Stimulated activated memory B cell treated with anti-CD40 and anti-IgM and Interleukin-4, amounts not matched to agents 10 μg/mL and 1 μg/mL and 100 μg/mL, for 72 hours (primary cell): ENCODE measurements at regions not wholly inside any gene's neighbourhood (a gene's known extent, or its start where the extent isn't known, plus 50 kb on each side); places are given as distances from the start of the nearest gene placed in this dataset.
"Not testable (repeated sequence)": the region's sequence is repeated elsewhere in the genome, so short reads cannot be mapped to it uniquely, and the experiment has no call there.

Experiments used
- ATAC-seq: fragments of 150-1000 bp; cut with Tn5 transposase; 2 replicates; pipeline ENCODE4 v1.10.0; 2021
- H3K27ac Mint-ChIP-seq: one replicate; pipeline ENCODE4 v1.8.0; 2022; ENCODE audit warnings: mild to moderate bottlenecking, mixed read lengths
- H3K27me3 Mint-ChIP-seq: one replicate; pipeline ENCODE4 v1.8.0; 2022; ENCODE audit warnings: mixed read lengths
- H3K36me3 Mint-ChIP-seq: one replicate; pipeline ENCODE4 v1.8.0; 2022; ENCODE audit warnings: mixed read lengths
- H3K4me1 Mint-ChIP-seq: one replicate; pipeline ENCODE4 v1.8.0; 2022; ENCODE audit warnings: mixed read lengths
- H3K4me3 Mint-ChIP-seq: one replicate; pipeline ENCODE4 v1.8.0; 2022; ENCODE audit warnings: mild to moderate bottlenecking, moderate library complexity, mixed read lengths
- H3K9me3 Mint-ChIP-seq: one replicate; pipeline ENCODE4 v1.8.0; 2022; ENCODE audit warnings: mixed read lengths

DNA sequence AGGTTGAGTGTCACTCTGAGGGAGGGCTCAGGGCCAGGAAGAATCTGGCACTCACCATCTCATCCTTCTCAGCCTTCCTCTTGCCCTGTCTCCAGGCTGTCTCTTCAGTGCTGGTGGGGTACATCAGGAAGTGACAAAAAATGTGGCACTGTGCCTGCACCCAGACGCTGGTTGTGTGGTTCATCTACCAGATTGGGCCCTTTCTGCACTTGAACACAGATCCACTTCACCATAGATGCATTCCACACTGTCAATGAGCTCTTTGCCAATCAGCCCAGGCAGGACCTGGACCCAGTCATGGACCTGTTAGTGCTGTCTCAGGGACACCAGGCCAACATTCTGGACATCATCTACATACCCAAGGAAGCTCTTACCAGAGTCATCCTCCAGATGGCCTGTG lies 247.7 kb downstream of the CWH43 start:
- H3K36me3 Mint-ChIP-seq, H3K4me3 Mint-ChIP-seq, H3K4me1 Mint-ChIP-seq, ATAC-seq, H3K27ac Mint-ChIP-seq, H3K27me3 Mint-ChIP-seq, H3K9me3 Mint-ChIP-seq: not testable (repeated sequence)

DNA sequence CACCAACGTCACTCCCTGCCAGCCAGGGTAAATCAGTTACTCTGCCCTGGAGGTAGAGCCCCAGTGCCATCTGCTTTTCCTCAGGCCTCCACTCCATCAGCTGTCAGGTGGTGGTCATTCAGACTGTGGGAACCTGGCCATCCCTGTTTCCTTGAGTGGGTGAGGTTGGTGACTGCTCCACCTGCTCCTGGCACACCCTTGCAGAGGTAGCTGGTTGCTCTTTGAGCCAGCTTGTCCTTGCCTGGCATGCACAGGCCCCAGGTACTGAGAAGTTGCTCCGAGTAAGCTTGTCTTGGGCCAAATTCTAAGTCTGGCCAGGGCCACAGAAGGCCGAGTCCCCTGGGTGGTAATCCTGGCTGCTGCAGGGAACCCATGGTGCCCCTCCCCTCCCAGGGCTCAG lies 248.3 kb downstream of the CWH43 start:
- not testable (repeated sequence) for H3K9me3 Mint-ChIP-seq, H3K27ac Mint-ChIP-seq, H3K4me3 Mint-ChIP-seq, H3K27me3 Mint-ChIP-seq, H3K36me3 Mint-ChIP-seq, H3K4me1 Mint-ChIP-seq, ATAC-seq

GRCh38 chr4:49235413-49236160 lies 249.5 kb downstream of the CWH43 start:
- H3K27ac Mint-ChIP-seq, H3K9me3 Mint-ChIP-seq, H3K36me3 Mint-ChIP-seq, ATAC-seq, H3K4me1 Mint-ChIP-seq, H3K27me3 Mint-ChIP-seq, H3K4me3 Mint-ChIP-seq: not testable (repeated sequence)

DNA sequence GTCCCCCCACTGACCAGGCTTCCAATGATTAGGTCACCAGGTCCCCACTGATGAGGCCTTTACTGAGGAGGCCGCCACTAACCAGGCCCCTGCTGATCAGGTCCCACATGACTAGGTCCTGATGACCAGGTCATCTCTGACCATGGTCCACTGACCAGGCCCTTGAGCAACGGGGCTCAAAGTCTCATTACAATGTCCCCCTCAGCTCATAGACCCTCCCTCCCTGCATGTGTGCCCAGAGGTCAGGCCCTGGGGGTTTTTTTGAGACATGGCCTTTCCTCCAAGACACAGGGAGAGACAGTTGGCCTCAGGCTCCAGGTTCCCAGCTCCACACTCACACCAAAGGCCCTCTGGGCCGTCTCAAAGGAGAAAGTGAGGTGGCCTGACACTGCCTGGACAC lies 250.4 kb downstream of the CWH43 start:
- ATAC-seq, H3K9me3 Mint-ChIP-seq, H3K27me3 Mint-ChIP-seq, H3K36me3 Mint-ChIP-seq, H3K27ac Mint-ChIP-seq, H3K4me1 Mint-ChIP-seq, H3K4me3 Mint-ChIP-seq: not testable (repeated sequence)

- H3K9me3 Mint-ChIP-seq, H3K4me1 Mint-ChIP-seq, H3K4me3 Mint-ChIP-seq, ATAC-seq, H3K36me3 Mint-ChIP-seq, H3K27ac Mint-ChIP-seq, H3K27me3 Mint-ChIP-seq: not testable (repeated sequence)
Measured at GRCh38 chr4:49241295-49241694, 255.2 kb downstream of the CWH43 start.

DNA sequence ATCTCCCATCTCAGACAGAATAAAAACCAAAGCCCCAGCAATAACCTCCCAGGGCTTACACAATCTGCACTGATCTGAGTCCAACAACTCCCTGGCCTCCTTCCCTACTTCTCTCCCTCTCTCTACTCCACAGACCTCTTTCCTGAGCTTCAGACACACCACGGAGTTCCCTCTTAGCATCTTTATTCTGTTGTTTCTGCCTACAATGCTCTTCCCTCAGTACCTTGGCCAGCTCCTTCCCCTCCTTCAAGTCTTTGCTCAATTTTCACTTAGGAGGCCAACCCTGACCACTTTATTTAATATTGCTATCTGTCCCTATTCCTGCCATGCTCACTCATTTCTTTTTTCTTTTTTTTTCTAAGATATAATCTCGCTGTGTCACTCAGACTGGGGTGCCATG lies 276.7 kb downstream of the CWH43 start:
- not testable (repeated sequence) for H3K4me1 Mint-ChIP-seq, H3K27me3 Mint-ChIP-seq, H3K4me3 Mint-ChIP-seq, H3K9me3 Mint-ChIP-seq, H3K36me3 Mint-ChIP-seq, H3K27ac Mint-ChIP-seq, ATAC-seq

GRCh38 chr4:49270435-49270834 lies 284.4 kb downstream of the CWH43 start:
- not testable (repeated sequence) for H3K36me3 Mint-ChIP-seq, H3K9me3 Mint-ChIP-seq, H3K4me1 Mint-ChIP-seq, H3K27me3 Mint-ChIP-seq, ATAC-seq, H3K27ac Mint-ChIP-seq, H3K4me3 Mint-ChIP-seq

DNA sequence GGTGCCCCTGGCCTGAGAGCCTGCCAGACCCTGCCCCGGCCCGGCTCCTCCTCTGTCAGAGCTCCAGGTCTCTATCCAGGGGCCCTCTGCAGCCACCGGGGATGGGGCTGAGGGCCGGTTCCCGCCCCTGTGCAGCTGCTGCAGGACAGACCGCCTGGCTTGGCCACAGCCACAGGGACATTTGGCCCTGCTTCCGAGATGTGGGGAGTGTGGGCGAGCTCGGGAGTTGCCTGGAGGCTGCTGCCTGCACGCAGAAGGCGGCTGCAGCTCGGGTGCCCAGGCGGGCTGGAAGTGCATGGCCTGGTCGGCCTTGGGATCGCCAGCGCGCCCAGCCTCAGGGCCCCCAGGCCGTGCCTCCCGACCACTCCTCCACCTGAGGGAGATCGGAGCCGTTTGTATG lies 284.8 kb downstream of the CWH43 start:
- not testable (repeated sequence) for H3K4me3 Mint-ChIP-seq, H3K9me3 Mint-ChIP-seq, H3K36me3 Mint-ChIP-seq, H3K4me1 Mint-ChIP-seq, ATAC-seq, H3K27ac Mint-ChIP-seq, H3K27me3 Mint-ChIP-seq

- H3K27me3 Mint-ChIP-seq, H3K36me3 Mint-ChIP-seq, H3K4me3 Mint-ChIP-seq, H3K4me1 Mint-ChIP-seq, H3K27ac Mint-ChIP-seq, ATAC-seq: not testable (repeated sequence)
- peaks cover 13% of the 10 kb centered on the region for H3K9me3 Mint-ChIP-seq
Measured at GRCh38 chr4:49285905-49286304, 299.8 kb downstream of the CWH43 start.

DNA sequence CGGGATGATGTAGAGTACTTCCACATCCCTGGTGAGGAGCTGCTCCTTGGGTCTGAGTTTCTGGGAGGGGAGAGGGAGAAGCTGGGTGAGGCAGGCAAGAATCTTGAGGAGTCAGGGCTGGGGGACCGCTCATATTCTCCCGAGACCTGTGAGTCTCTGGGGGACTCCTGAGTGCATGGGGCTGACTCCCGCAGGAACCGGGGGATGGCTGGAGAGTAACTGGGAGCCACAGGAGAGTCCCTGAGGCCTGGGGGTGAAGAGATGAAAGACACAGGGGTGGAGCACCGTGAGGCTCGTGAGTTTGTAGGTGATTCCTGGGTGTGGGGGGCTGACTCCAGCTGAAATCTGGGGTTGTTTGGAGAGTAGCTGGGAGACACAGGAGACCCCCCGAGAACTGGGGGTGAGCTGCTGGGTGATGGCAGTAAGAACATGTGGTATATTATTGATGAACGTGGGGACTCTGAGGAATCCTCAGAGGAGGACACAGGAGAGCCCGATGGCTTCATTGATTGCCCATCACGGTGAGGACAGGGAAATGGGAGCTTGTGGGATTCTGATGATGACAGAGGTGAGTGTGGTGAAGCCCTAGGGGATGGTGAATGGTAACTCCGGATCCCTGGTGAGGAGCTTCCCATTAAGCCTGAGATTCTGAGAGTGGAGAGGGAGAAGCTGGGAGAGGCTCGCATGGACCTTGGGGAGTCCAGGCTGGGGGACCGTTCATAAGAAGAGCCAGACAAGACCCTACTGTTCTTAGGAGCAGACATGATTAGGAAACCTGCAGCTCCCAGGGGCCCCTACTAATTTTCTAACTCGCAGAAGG lies 301.1 kb downstream of the CWH43 start:
- not testable (repeated sequence) for ATAC-seq, H3K27me3 Mint-ChIP-seq, H3K36me3 Mint-ChIP-seq, H3K27ac Mint-ChIP-seq, H3K4me1 Mint-ChIP-seq, H3K4me3 Mint-ChIP-seq
- peaks cover 15% of the 10 kb centered on the region for H3K9me3 Mint-ChIP-seq

DNA sequence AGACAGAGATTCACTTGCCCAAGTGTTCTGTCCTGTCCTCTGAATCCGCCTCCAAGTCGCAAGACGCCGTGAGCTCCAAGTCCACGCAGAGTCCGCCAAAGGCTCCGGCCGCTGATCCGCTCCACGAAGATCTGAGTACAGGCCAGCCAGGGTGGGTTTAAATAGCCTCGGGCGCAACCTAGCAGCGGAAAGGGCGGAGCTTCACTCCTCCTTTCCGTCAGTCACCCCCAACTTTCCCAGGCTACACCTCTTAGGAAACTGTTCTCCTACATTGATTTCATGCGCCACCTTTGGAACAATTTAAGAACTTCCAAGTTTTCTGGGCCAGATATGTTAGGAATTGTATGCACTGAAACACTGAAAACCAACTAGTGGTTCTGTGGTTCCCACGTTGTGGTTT lies 301.8 kb downstream of the CWH43 start:
- H3K27me3 Mint-ChIP-seq, H3K27ac Mint-ChIP-seq, H3K4me1 Mint-ChIP-seq, ATAC-seq, H3K36me3 Mint-ChIP-seq, H3K4me3 Mint-ChIP-seq: not testable (repeated sequence)
- peaks cover 17% of the 10 kb centered on the region for H3K9me3 Mint-ChIP-seq

DNA sequence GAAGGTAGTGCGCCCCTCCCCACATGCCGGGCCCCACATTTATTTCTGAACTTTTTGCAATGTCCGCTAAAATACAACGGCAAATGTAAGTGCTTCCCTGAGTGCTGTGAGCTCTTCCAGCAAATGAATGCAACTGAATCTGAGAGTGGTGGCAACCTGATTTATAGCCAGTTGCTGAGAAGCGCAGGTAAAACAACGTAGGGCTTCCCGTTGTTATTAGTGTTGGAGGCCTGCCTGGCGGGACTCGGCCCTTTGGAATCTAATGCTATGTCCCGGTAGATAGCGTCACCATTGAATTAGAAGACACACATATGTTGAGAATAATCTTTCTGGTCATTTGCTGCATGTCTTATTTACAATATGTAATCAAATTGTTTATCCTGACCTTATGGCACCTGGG lies 302.7 kb downstream of the CWH43 start:
- not testable (repeated sequence) for H3K4me3 Mint-ChIP-seq

GRCh38 chr4:49314815-49315214 lies 328.7 kb downstream of the CWH43 start:
- not testable (repeated sequence) for ATAC-seq, H3K27me3 Mint-ChIP-seq, H3K4me3 Mint-ChIP-seq, H3K36me3 Mint-ChIP-seq, H3K4me1 Mint-ChIP-seq, H3K27ac Mint-ChIP-seq
- H3K9me3 Mint-ChIP-seq: peaks cover 29% of the 10 kb centered on the region

More for the DNA sequence above, 302.7 kb downstream of the CWH43 start:
- not testable (repeated sequence) for H3K27ac Mint-ChIP-seq, H3K4me1 Mint-ChIP-seq, H3K27me3 Mint-ChIP-seq, ATAC-seq, H3K36me3 Mint-ChIP-seq
- H3K9me3 Mint-ChIP-seq: peaks cover 21% of the 10 kb centered on the region

- not testable (repeated sequence) for H3K4me1 Mint-ChIP-seq, H3K27ac Mint-ChIP-seq
- peaks cover 25% of the 10 kb centered on the region for H3K9me3 Mint-ChIP-seq
Measured at GRCh38 chr4:49320725-49321410, 334.8 kb downstream of the CWH43 start.

GRCh38 chr4:49321511-49322300 lies 335.6 kb downstream of the CWH43 start:
- not testable (repeated sequence) for H3K36me3 Mint-ChIP-seq, H3K27ac Mint-ChIP-seq, H3K4me3 Mint-ChIP-seq, ATAC-seq, H3K4me1 Mint-ChIP-seq
- peaks cover 19% of the 10 kb centered on the region for H3K9me3 Mint-ChIP-seq
- peaks cover 15% of the 10 kb centered on the region for H3K27me3 Mint-ChIP-seq

More at GRCh38 chr4:49320725-49321410, 334.8 kb downstream of the CWH43 start:
- H3K36me3 Mint-ChIP-seq, H3K4me3 Mint-ChIP-seq, ATAC-seq: not testable (repeated sequence)
- H3K27me3 Mint-ChIP-seq: peaks cover 15% of the 10 kb centered on the region
